ENCODE measurements at regions not wholly inside any gene's neighbourhood (a gene's known extent, or its start where the extent isn't known, plus 50 kb on each side); places are given as distances from the start of the nearest gene placed in this dataset.
A peak's percentile ranks its signal among the peaks of the same experiment; 100 is the strongest.

DNA sequence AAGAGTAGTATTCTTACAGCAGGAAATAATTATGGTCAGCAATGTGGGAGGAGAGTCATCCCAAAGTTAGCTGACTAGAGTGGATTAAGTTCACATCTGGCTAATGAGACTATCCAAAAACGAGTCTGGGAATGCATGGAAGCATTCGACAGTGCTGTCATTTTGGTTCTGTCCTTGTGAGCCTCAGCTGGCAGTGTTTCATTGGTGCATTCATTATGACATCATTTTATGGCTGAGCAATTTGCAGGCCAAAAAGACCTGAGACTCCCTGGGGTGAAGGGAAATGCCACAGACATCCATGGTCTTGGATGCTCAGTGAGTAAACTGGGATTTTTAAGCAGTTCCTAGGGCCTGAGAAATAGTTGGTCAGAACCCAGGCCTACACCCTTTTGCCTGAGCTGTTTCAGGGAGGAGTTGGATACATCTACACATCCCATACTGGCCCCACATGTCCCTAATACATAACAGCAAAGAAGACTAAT is 196.4 kb upstream of the CCN2 start:
- Histone ChIP-seq H2AFZ (ENCODE audit: low read length) (peak overlapping the region; percentile 20), H3K27me3 (ENCODE audit: insufficient read depth, low read length) (no peaks in the 10 kb centered on the region), H3K9me3 (ENCODE audit: low read depth, low read length) (no peaks in the 10 kb centered on the region), H4K20me1 (ENCODE audit: insufficient read depth, low read length) (no peaks in the 10 kb centered on the region), H3K79me2 (ENCODE audit: insufficient read depth, low read length) (no peaks in the 10 kb centered on the region), H3K4me1 (ENCODE audit: insufficient read depth, low read length) (peaks cover 31% of the 10 kb centered on the region), H3K36me3 (ENCODE audit: insufficient read depth, low read length) (no peaks in the 10 kb centered on the region), H3K4me3 (ENCODE audit: insufficient read depth, low read length) (no peak overlapping the region), H3K4me2 (ENCODE audit: insufficient read depth, low read length) (peak overlapping the region; percentile 3), H3K27ac (ENCODE audit: low read depth, low read length) (peak overlapping the region; percentile 94)
- peak; percentile 63 for DNase-seq (ENCODE audit: insufficient read length, low spot score, missing footprints)
- TF ChIP-seq, protein P1, sequence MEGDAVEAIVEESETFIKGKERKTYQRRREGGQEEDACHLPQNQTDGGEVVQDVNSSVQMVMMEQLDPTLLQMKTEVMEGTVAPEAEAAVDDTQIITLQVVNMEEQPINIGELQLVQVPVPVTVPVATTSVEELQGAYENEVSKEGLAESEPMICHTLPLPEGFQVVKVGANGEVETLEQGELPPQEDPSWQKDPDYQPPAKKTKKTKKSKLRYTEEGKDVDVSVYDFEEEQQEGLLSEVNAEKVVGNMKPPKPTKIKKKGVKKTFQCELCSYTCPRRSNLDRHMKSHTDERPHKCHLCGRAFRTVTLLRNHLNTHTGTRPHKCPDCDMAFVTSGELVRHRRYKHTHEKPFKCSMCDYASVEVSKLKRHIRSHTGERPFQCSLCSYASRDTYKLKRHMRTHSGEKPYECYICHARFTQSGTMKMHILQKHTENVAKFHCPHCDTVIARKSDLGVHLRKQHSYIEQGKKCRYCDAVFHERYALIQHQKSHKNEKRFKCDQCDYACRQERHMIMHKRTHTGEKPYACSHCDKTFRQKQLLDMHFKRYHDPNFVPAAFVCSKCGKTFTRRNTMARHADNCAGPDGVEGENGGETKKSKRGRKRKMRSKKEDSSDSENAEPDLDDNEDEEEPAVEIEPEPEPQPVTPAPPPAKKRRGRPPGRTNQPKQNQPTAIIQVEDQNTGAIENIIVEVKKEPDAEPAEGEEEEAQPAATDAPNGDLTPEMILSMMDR (IDR thresholded peaks at IDR 0.05; ENCODE audit: extremely low read depth, low read depth, low read length), result no peak

DNA sequence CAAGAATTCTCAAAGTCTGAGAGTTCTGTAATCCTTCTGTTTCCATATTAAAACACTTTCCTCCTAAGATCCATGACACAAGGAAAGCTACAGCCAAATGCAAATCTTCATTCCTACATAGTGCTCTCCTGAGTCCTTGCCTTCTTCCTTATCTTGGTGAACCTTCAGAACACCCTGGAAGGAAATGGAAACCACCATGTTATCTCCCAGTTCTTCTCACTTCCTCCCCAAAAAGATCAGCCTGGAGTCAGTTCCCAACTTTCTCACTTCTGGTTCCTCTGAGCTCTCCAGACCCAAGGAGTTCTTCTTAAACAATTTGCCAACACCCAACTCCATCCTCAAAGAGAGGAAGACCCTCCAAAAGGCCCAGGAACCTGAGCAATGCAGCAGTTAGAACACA is 193.3 kb upstream of the CCN2 start:
- Histone ChIP-seq H3K79me2 (ENCODE audit: insufficient read depth, low read length) (no peaks in the 10 kb centered on the region), H3K4me1 (ENCODE audit: insufficient read depth, low read length) (peaks cover 36% of the 10 kb centered on the region), H3K27ac (ENCODE audit: low read depth, low read length) (no peak overlapping the region), H3K4me3 (ENCODE audit: insufficient read depth, low read length) (no peak overlapping the region), H3K27me3 (ENCODE audit: insufficient read depth, low read length) (no peaks in the 10 kb centered on the region), H3K9me3 (ENCODE audit: low read depth, low read length) (no peaks in the 10 kb centered on the region), H4K20me1 (ENCODE audit: insufficient read depth, low read length) (no peaks in the 10 kb centered on the region), H3K36me3 (ENCODE audit: insufficient read depth, low read length) (no peaks in the 10 kb centered on the region), H3K4me2 (ENCODE audit: insufficient read depth, low read length) (no peak overlapping the region), H2AFZ (ENCODE audit: low read length) (no peak overlapping the region)
- DNase-seq (ENCODE audit: insufficient read length, low spot score, missing footprints), result no peak
- TF ChIP-seq, protein P1 (IDR thresholded peaks at IDR 0.05; ENCODE audit: extremely low read depth, low read depth, low read length), result no peak

GRCh38 chr6:132143258-132143657 is 192.1 kb upstream of the CCN2 start:
- Histone ChIP-seq H4K20me1 (ENCODE audit: insufficient read depth, low read length) (no peaks in the 10 kb centered on the region), H3K27ac (ENCODE audit: low read depth, low read length) (peak overlapping the region; percentile 47), H3K4me3 (ENCODE audit: insufficient read depth, low read length) (no peak overlapping the region), H3K4me2 (ENCODE audit: insufficient read depth, low read length) (no peak overlapping the region), H3K79me2 (ENCODE audit: insufficient read depth, low read length) (no peaks in the 10 kb centered on the region), H3K9me3 (ENCODE audit: low read depth, low read length) (no peaks in the 10 kb centered on the region), H2AFZ (ENCODE audit: low read length) (no peak overlapping the region), H3K36me3 (ENCODE audit: insufficient read depth, low read length) (no peaks in the 10 kb centered on the region), H3K27me3 (ENCODE audit: insufficient read depth, low read length) (no peaks in the 10 kb centered on the region), H3K4me1 (ENCODE audit: insufficient read depth, low read length) (peaks cover 33% of the 10 kb centered on the region)
- TF ChIP-seq, protein P1 (IDR thresholded peaks at IDR 0.05; ENCODE audit: extremely low read depth, low read depth, low read length), result no peak
- no peak for DNase-seq (ENCODE audit: insufficient read length, low spot score, missing footprints)

GRCh38 chr6:132142768-132143167 is 191.6 kb upstream of the CCN2 start:
- H3K4me1 ChIP-seq (ENCODE audit: insufficient read depth, low read length), result peaks cover 29% of the 10 kb centered on the region
- no peaks in the 10 kb centered on the region for H3K9me3 ChIP-seq (ENCODE audit: low read depth, low read length)
- H3K4me2 ChIP-seq (ENCODE audit: insufficient read depth, low read length), result no peak overlapping the region
- TF ChIP-seq, protein P1 (IDR thresholded peaks at IDR 0.05; ENCODE audit: extremely low read depth, low read depth, low read length), result no peak
- H4K20me1 ChIP-seq (ENCODE audit: insufficient read depth, low read length), result no peaks in the 10 kb centered on the region
- peak overlapping the region; percentile 47 for H3K27ac ChIP-seq (ENCODE audit: low read depth, low read length)
- no peaks in the 10 kb centered on the region for H3K27me3 ChIP-seq (ENCODE audit: insufficient read depth, low read length)
- no peaks in the 10 kb centered on the region for H3K79me2 ChIP-seq (ENCODE audit: insufficient read depth, low read length)
- no peak overlapping the region for H3K4me3 ChIP-seq (ENCODE audit: insufficient read depth, low read length)
- no peak for DNase-seq (ENCODE audit: insufficient read length, low spot score, missing footprints)
- H2AFZ ChIP-seq (ENCODE audit: low read length), result no peak overlapping the region
- H3K36me3 ChIP-seq (ENCODE audit: insufficient read depth, low read length), result no peaks in the 10 kb centered on the region
